ENCODE measurements at regions not wholly inside any gene's neighbourhood (a gene's known extent, or its start where the extent isn't known, plus 50 kb on each side); places are given as distances from the start of the nearest gene placed in this dataset.
"Not testable (repeated sequence)": the region's sequence is repeated elsewhere in the genome, so short reads cannot be mapped to it uniquely, and the experiment has no call there.

DNA sequence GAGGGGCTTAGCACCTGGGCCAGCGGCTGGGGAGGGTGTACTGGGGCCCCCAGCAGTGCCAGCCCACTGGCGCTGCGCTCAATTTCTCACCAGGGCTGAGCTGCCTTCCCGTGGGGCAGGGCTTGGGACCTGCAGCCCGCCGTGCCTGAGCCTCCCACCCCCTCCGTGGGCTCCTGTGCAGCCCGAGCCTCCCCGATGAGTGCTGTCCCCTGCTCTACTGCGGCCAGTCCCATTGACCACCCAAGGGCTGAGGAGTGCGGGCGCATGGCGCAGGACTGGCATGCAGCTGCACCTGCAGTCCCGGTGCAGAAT, 65.5 kb upstream of the SLC25A43 start:
- TF ChIP-seq SIN3A (conservative IDR thresholded peaks at IDR 0.05 in 1 of 2, IDR thresholded peaks at IDR 0.05 in 1 of 2; ENCODE audit: low read depth in 1 of 2, low read length in 2 of 2); POLR2A (IDR thresholded peaks at IDR 0.05; ENCODE audit: control extremely low read depth in 1 of 2, low read depth in 2 of 2, low read length in 2 of 2); MAFK (IDR thresholded peaks at IDR 0.05; ENCODE audit: low read depth, low read length); TBP (IDR thresholded peaks at IDR 0.05; ENCODE audit: low read depth, low read length); RAD21 (IDR thresholded peaks at IDR 0.05 in 1 of 2, conservative IDR thresholded peaks at IDR 0.05 in 1 of 2; ENCODE audit: low read depth in 2 of 2, low read length in 2 of 2); EZH2 (IDR thresholded peaks at IDR 0.05; ENCODE audit: low read depth, low read length, severe bottlenecking): not testable (repeated sequence)
- TF ChIP-seq, protein P1, sequence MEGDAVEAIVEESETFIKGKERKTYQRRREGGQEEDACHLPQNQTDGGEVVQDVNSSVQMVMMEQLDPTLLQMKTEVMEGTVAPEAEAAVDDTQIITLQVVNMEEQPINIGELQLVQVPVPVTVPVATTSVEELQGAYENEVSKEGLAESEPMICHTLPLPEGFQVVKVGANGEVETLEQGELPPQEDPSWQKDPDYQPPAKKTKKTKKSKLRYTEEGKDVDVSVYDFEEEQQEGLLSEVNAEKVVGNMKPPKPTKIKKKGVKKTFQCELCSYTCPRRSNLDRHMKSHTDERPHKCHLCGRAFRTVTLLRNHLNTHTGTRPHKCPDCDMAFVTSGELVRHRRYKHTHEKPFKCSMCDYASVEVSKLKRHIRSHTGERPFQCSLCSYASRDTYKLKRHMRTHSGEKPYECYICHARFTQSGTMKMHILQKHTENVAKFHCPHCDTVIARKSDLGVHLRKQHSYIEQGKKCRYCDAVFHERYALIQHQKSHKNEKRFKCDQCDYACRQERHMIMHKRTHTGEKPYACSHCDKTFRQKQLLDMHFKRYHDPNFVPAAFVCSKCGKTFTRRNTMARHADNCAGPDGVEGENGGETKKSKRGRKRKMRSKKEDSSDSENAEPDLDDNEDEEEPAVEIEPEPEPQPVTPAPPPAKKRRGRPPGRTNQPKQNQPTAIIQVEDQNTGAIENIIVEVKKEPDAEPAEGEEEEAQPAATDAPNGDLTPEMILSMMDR (IDR thresholded peaks at IDR 0.05; ENCODE audit: control extremely low read depth in 1 of 3, insufficient read depth in 1 of 3, low read depth in 1 of 3, low read length in 3 of 3) = not testable (repeated sequence)

Measured in H1 (cell line).